Spleen (tissue), 11 donors: ENCODE measurements at regions not wholly inside any gene's neighbourhood (a gene's known extent, or its start where the extent isn't known, plus 50 kb on each side); places are given as distances from the start of the nearest gene placed in this dataset.

Source experiments
- DNase-seq: peaks from one replicate; pipeline ENCODE4 v3.0.0-alpha.2; 2020
- H3K27ac ChIP-seq, 8 donors: fragments of 200-600 bp; sonication (generic) in 7 of 8; 1 replicate in 4 of 8; 2 replicates in 4 of 8; pipeline versions ENCODE4 v1.5.0 to v1.8.0; 2016 to 2021; ENCODE audit warnings: inconsistent platforms in 4 of 8, mild to moderate bottlenecking in 4 of 8, moderate library complexity in 1 of 8
- H3K27me3 ChIP-seq, 7 donors: fragments of 200-600 bp; sonication (generic) in 6 of 7; replicated peaks in 1 of 7; 1 replicate in 4 of 7; 2 replicates in 3 of 7; pipeline versions ENCODE4 v1.5.0 to v1.8.0; 2016 to 2021; ENCODE audit warnings: inconsistent platforms in 3 of 7, mild to moderate bottlenecking in 1 of 7
- H3K36me3 ChIP-seq, 6 donors: fragments of 200-600 bp; sonication (generic) in 5 of 6; 1 replicate in 4 of 6; 2 replicates in 2 of 6; pipeline versions ENCODE4 v1.5.0 to v1.8.0; 2016 to 2021; ENCODE audit warnings: inconsistent platforms in 2 of 6
- H3K4me1 ChIP-seq, 6 donors: fragments of 200-600 bp; sonication (generic) in 5 of 6; 1 replicate in 3 of 6; 2 replicates in 3 of 6; pipeline versions ENCODE4 v1.5.0 to v1.8.0; 2016 to 2021; ENCODE audit warnings: inconsistent platforms in 3 of 6
- H3K4me3 ChIP-seq, 8 donors: fragments of 200-600 bp; sonication (generic) in 7 of 8; 1 replicate in 4 of 8; 2 replicates in 4 of 8; pipeline versions ENCODE4 v1.5.0 to v1.8.0; 2016 to 2021; ENCODE audit warnings: inconsistent platforms in 4 of 8, mild to moderate bottlenecking in 4 of 8, moderate library complexity in 2 of 8
- H3K9me3 ChIP-seq, 8 donors: fragments of 200-600 bp; sonication (generic) in 7 of 8; 1 replicate in 4 of 8; 2 replicates in 4 of 8; pipeline versions ENCODE4 v1.5.0 to v1.8.0; 2016 to 2021; ENCODE audit warnings: inconsistent platforms in 4 of 8
- POLR2A ChIP-seq, 3 donors: fragments of 450-650 bp; IDR thresholded peaks; one replicate each; pipeline ENCODE4 v1.5.1; 2017; ENCODE audit warnings: antibody characterized with exemption in 3 of 3, mild to moderate bottlenecking in 1 of 3
- POLR2AphosphoS5 ChIP-seq, 3 donors: sonication (generic); formaldehyde crosslinking; IDR thresholded peaks; one replicate each; pipeline ENCODE4 v1.5.1; 2017; ENCODE audit warnings: antibody characterized with exemption in 3 of 3
- WGBS, 5 donors: extraction: QIAGEN DNeasy Blood & Tissue Kit in 3 of 5; methylation state at CpG; one replicate each; pipeline versions ENCODE4 v1.1.5 to v1.1.7; 2013 to 2018; 5-methylcytosine and 5-hydroxymethylcytosine counted together
- intact Hi-C: fragments of 100-400 bp; cut with DNase I; formaldehyde crosslinking; loops from one replicate; pipeline ENCODE4 v1.15.0; 2023; ENCODE audit warnings: low total_unique reads
- TF ChIP-seq, protein P1 (sequence below), 11 experiments: fragments of 200-600 bp in 7 of 11; fragments of 450-650 bp in 4 of 11; sonication (generic) in 4 of 11; IDR thresholded peaks in 8 of 11; conservative IDR thresholded peaks in 3 of 11; 1 replicate in 7 of 11; 2 replicates in 4 of 11; pipeline versions ENCODE4 v1.4.0 to v1.8.0; 2016 to 2021; ENCODE audit warnings: antibody characterized with exemption in 11 of 11, inconsistent platforms in 4 of 11, mild to moderate bottlenecking in 1 of 11
- donor health status: healthy with polysubstance abuse.
- donor health status: DM: no; HTN: no; CAD: no; lungs with moderate emphysema.
- donor health status: DM: no; HTN: no; CAD: no.
- donor health status: Bipolar disorder and iron deficiency.
- donor health status: healthy.
- donor health status: DM: no; HTN: no; CAD: no.
- donor health status: DM: yes; HTN: yes; CAD: no.

- Histone ChIP-seq H3K27me3 (no peaks in the 10 kb centered on the region), H3K36me3 (no peaks in the 10 kb centered on the region), H3K4me1 (peaks cover 0 to 9% (median 0%) of the 10 kb centered on the region in 6 donors), H3K4me3 (no peak overlapping the region), H3K27ac (no peak overlapping the region), H3K9me3 (no peaks in the 10 kb centered on the region)
- DNase-seq, result no peak
- WGBS, 5 donors, result 91 to 95% (median 93%) methylated on average over 13 of the region's 13 CpGs
- TF ChIP-seq POLR2A (IDR thresholded peaks at IDR 0.05), result no peak
- TF ChIP-seq, protein P1, sequence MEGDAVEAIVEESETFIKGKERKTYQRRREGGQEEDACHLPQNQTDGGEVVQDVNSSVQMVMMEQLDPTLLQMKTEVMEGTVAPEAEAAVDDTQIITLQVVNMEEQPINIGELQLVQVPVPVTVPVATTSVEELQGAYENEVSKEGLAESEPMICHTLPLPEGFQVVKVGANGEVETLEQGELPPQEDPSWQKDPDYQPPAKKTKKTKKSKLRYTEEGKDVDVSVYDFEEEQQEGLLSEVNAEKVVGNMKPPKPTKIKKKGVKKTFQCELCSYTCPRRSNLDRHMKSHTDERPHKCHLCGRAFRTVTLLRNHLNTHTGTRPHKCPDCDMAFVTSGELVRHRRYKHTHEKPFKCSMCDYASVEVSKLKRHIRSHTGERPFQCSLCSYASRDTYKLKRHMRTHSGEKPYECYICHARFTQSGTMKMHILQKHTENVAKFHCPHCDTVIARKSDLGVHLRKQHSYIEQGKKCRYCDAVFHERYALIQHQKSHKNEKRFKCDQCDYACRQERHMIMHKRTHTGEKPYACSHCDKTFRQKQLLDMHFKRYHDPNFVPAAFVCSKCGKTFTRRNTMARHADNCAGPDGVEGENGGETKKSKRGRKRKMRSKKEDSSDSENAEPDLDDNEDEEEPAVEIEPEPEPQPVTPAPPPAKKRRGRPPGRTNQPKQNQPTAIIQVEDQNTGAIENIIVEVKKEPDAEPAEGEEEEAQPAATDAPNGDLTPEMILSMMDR (IDR thresholded peaks at IDR 0.05 in 8 of 11, conservative IDR thresholded peaks at IDR 0.05 in 3 of 11), result no peak
- TF ChIP-seq POLR2AphosphoS5 (IDR thresholded peaks at IDR 0.05), result no peak
- intact Hi-C loops, result no loop called here
Measured at GRCh38 chr1:235054936-235055335, 73.7 kb downstream of the TOMM20 start.

GRCh38 chr1:235054466-235054865 is 74.2 kb downstream of the TOMM20 start:
- no peak overlapping the region for H3K4me3 ChIP-seq
- 92 to 96% (median 94%) methylated on average over 10 to 11 of the region's 11 CpGs for WGBS, 5 donors
- no peak overlapping the region for H3K27ac ChIP-seq
- peaks cover 0 to 5% (median 0%) of the 10 kb centered on the region in 6 donors for H3K4me1 ChIP-seq
- no peak for TF ChIP-seq POLR2A (IDR thresholded peaks at IDR 0.05)
- TF ChIP-seq, protein P1 (IDR thresholded peaks at IDR 0.05 in 8 of 11, conservative IDR thresholded peaks at IDR 0.05 in 3 of 11), result no peak
- no peak for TF ChIP-seq POLR2AphosphoS5 (IDR thresholded peaks at IDR 0.05)
- H3K27me3 ChIP-seq, result no peaks in the 10 kb centered on the region
- no peak for DNase-seq
- intact Hi-C loops, result no loop called here
- H3K36me3 ChIP-seq, result no peaks in the 10 kb centered on the region
- no peaks in the 10 kb centered on the region for H3K9me3 ChIP-seq

DNA sequence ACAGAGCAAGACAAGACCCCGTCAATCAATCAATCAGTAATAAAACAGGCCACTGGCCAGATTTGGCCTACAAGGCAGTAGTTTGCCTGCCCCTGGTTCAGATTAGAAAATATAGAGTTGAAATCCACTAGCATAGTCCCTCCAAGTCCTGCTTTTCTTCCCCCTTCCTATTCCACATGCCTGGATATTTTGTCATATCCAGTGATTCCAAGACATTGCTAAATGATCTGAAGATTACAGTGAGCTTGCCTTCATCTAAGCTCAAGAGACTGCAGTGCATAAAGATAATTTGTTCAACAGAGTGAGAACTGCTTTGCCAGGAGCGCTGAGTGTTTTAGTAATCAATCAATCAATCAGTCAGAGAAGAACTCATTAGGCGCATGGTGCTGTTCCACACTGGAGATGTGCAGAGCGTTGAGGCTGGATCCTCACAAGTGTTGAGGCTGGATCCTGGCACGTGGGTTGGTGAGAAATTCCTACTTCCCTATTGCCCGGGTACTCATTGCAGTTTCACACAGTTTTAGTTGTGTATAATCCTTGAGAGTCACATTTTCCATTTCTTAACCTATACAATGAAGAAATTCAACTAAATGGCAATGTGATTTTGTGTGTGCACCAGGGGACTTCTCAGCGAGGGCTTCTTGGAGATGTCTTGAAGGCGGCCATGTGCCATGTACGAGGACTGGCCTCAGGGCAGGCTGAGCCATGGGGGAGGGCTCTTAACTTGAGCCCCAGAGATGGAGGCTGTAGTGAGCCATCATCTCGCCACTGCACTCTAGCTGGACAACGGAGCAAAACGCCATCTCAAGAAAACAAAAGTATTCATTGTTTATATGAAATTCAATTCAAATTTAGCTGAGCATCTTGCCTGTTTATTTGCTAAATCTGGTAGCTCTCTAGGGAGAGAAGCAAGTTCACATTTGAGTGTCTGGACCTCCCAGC is 76.3 kb downstream of the TOMM20 start:
- intact Hi-C loops, result no loop called here
- H3K4me3 ChIP-seq, result no peak overlapping the region
- TF ChIP-seq POLR2AphosphoS5 (IDR thresholded peaks at IDR 0.05) (no peak), POLR2A (IDR thresholded peaks at IDR 0.05) (no peak)
- TF ChIP-seq, protein P1 (IDR thresholded peaks at IDR 0.05 in 8 of 11, conservative IDR thresholded peaks at IDR 0.05 in 3 of 11), result no peak
- H3K27ac ChIP-seq, result no peak overlapping the region
- no peaks in the 10 kb centered on the region for H3K9me3 ChIP-seq
- peaks cover 4 to 18% (median 12%) of the 10 kb centered on the region in 6 donors for H3K4me1 ChIP-seq
- H3K27me3 ChIP-seq, result no peaks in the 10 kb centered on the region
- DNase-seq, result no peak
- H3K36me3 ChIP-seq, result no peaks in the 10 kb centered on the region
- WGBS, 5 donors, result 77 to 85% (median 81%) methylated on average over 12 of the region's 12 CpGs

DNA sequence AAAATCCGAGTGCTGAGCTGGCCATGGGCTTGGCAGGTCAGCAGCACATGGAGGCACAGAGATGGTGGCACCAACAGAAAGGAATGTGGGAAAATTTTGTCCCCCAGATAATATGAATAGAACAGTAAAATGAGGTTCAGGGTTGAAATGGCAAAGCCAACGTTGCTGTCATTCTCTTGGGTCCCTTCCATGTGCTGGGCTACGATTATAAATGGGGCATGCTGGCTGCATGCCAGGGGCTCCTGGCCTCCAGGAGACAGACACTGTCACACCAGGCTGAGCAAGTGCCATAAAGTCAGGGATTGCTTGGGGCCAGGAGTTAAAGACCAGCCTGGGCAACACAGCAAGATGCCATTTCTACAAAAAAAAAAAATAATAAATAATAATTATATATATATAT is 77.1 kb downstream of the TOMM20 start:
- Histone ChIP-seq H3K4me1 (peaks cover 4 to 21% (median 15%) of the 10 kb centered on the region in 6 donors), H3K27me3 (no peaks in the 10 kb centered on the region), H3K9me3 (no peaks in the 10 kb centered on the region), H3K36me3 (no peaks in the 10 kb centered on the region), H3K4me3 (no peak overlapping the region), H3K27ac (no peak overlapping the region)
- no peak for DNase-seq
- intact Hi-C loops, result no loop called here
- TF ChIP-seq POLR2A (IDR thresholded peaks at IDR 0.05), result no peak
- no peak for TF ChIP-seq POLR2AphosphoS5 (IDR thresholded peaks at IDR 0.05)
- TF ChIP-seq, protein P1 (IDR thresholded peaks at IDR 0.05 in 8 of 11, conservative IDR thresholded peaks at IDR 0.05 in 3 of 11), result no peak
- 65 to 88% (median 66%) methylated on average over 3 of the region's 3 CpGs for WGBS, 5 donors
